MM.1S (cell line): ENCODE measurements at regions not wholly inside any gene's neighbourhood (a gene's known extent, or its start where the extent isn't known, plus 50 kb on each side); places are given as distances from the start of the nearest gene placed in this dataset.
A peak's percentile ranks its signal among the peaks of the same experiment; 100 is the strongest.

Experiments
- DNase-seq: peaks from one replicate; pipeline ENCODE4 v3.0.0-alpha.2; 2015
- H2AFZ ChIP-seq: fragments of 300-600 bp; sonication (generic); 2 replicates; pipeline ENCODE4 v1.6.0; 2016; ENCODE audit warnings: antibody characterized with exemption, low read length
- H3F3A ChIP-seq: fragments of 300-600 bp; sonication (generic); 2 replicates; pipeline ENCODE4 v1.6.1; 2016; ENCODE audit warnings: mild to moderate bottlenecking, antibody characterized with exemption, low read length, moderate library complexity, mixed read lengths; ENCODE audit not compliant: insufficient read depth
- H3K27ac ChIP-seq: fragments of 300-600 bp; sonication (generic); 2 replicates; pipeline ENCODE4 v1.5.1; 2016; ENCODE audit warnings: mild to moderate bottlenecking, low read length
- H3K27me3 ChIP-seq: fragments of 300-600 bp; sonication (generic); replicated peaks from 2 replicates; pipeline ENCODE4 v1.6.0; 2016; ENCODE audit warnings: low read length; ENCODE audit not compliant: insufficient read depth
- H3K36me3 ChIP-seq: fragments of 300-600 bp; sonication (generic); replicated peaks from 2 replicates; pipeline ENCODE4 v1.6.1; 2016; ENCODE audit warnings: mild to moderate bottlenecking, low read length, mixed read lengths; ENCODE audit not compliant: insufficient read depth
- H3K4me1 ChIP-seq: fragments of 300-600 bp; sonication (generic); 2 replicates; pipeline ENCODE4 v1.6.1; 2016; ENCODE audit warnings: low read length, mixed read lengths
- H3K4me2 ChIP-seq: fragments of 300-600 bp; sonication (generic); 2 replicates; pipeline ENCODE4 v1.6.0; 2016; ENCODE audit warnings: low read depth, low read length
- H3K4me3 ChIP-seq: fragments of 300-600 bp; sonication (generic); 2 replicates; pipeline ENCODE4 v1.5.1; 2016; ENCODE audit warnings: low read length, mixed read lengths
- H3K79me2 ChIP-seq: fragments of 300-600 bp; sonication (generic); 2 replicates; pipeline ENCODE4 v1.6.1; 2016; ENCODE audit warnings: mixed run types, low read length, mixed read lengths
- H3K9ac ChIP-seq: fragments of 300-600 bp; sonication (generic); 2 replicates; pipeline ENCODE4 v1.6.1; 2016; ENCODE audit warnings: low read length, mixed read lengths
- H3K9me2 ChIP-seq: fragments of 300-600 bp; sonication (generic); replicated peaks from 2 replicates; pipeline ENCODE4 v1.6.1; 2016; ENCODE audit warnings: mild to moderate bottlenecking, low read length, mixed read lengths; ENCODE audit not compliant: insufficient read depth
- H3K9me3 ChIP-seq: fragments of 300-600 bp; sonication (generic); replicated peaks from 2 replicates; pipeline ENCODE4 v1.6.1; 2016; ENCODE audit warnings: mild to moderate bottlenecking, low read length, mixed read lengths; ENCODE audit not compliant: insufficient read depth
- H4K20me1 ChIP-seq: fragments of 300-600 bp; sonication (generic); 2 replicates; pipeline ENCODE4 v1.6.1; 2016; ENCODE audit warnings: mild to moderate bottlenecking, low read length, moderate library complexity, mixed read lengths; ENCODE audit not compliant: insufficient read depth
- CTCF ChIP-seq: fragments of 300-600 bp; sonication (generic); IDR thresholded peaks from 2 replicates; pipeline ENCODE4 v1.5.1; 2016; ENCODE audit warnings: antibody characterized with exemption, low read length, mixed read lengths
- EZH2 ChIP-seq: fragments of 300-600 bp; sonication (generic); optimal IDR thresholded peaks from 2 replicates; pipeline ENCODE3; 2017; ENCODE audit warnings: low read depth, mild to moderate bottlenecking, antibody characterized with exemption, low read length, mixed read lengths
- EZH2phosphoT487 ChIP-seq: fragments of 300-600 bp; sonication (generic); IDR thresholded peaks from 2 replicates; pipeline ENCODE4 v1.6.1; 2018; ENCODE audit warnings: antibody characterized with exemption, low read length

- no peaks in the 10 kb centered on the region for H3F3A ChIP-seq
- H3K9me3 ChIP-seq = no peaks in the 10 kb centered on the region
- H3K79me2 ChIP-seq = no peaks in the 10 kb centered on the region
- H3K27me3 ChIP-seq = no peaks in the 10 kb centered on the region
- H3K9ac ChIP-seq = no peak overlapping the region
- no peak overlapping the region for H3K4me3 ChIP-seq
- TF ChIP-seq CTCF = no peak
- TF ChIP-seq EZH2 = no peak
- TF ChIP-seq EZH2phosphoT487 = no peak
- H3K27ac ChIP-seq = no peak overlapping the region
- H4K20me1 ChIP-seq = no peaks in the 10 kb centered on the region
- H2AFZ ChIP-seq = no peak overlapping the region
- no peaks in the 10 kb centered on the region for H3K9me2 ChIP-seq
- H3K36me3 ChIP-seq = no peaks in the 10 kb centered on the region
- peak; percentile 15 for DNase-seq
- H3K4me2 ChIP-seq = no peak overlapping the region
- H3K4me1 ChIP-seq = no peaks in the 10 kb centered on the region
Observed at GRCh38 chrX:850471-850916, 219.9 kb downstream of the SHOX start.

DNA sequence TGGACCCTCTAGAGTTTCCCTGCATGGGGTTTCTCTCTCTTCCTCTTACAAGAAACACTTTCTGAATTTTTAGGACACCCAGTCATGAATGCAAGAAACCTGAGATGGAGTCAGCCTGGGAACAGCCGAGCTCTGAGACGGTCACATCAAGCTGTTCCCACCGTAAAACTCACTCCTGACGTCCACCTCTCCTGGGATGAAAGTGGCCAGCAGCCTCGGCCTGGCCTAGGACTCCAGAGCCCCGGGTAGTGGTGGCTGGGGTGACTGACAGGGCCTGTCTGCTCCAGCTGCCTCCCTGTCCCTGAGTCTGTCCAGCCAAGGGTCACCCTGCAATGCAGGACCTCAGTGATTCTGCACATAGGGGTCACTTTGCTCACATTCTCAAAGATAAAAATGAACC, 217.8 kb downstream of the SHOX start:
- Histone ChIP-seq H3K9me2 (no peaks in the 10 kb centered on the region), H3K79me2 (no peaks in the 10 kb centered on the region), H3K4me2 (no peak overlapping the region), H3K4me3 (no peak overlapping the region), H4K20me1 (no peaks in the 10 kb centered on the region), H3K4me1 (no peaks in the 10 kb centered on the region), H3K9ac (no peak overlapping the region), H2AFZ (no peak overlapping the region), H3K36me3 (no peaks in the 10 kb centered on the region), H3K27ac (no peak overlapping the region), H3K9me3 (no peaks in the 10 kb centered on the region), H3K27me3 (no peaks in the 10 kb centered on the region), H3F3A (no peaks in the 10 kb centered on the region)
- TF ChIP-seq CTCF (no peak), EZH2phosphoT487 (no peak), EZH2 (no peak)
- DNase-seq = no peak

- Histone ChIP-seq H3K9me3 (no peaks in the 10 kb centered on the region), H3K27ac (no peak overlapping the region), H3K4me3 (no peak overlapping the region), H4K20me1 (no peaks in the 10 kb centered on the region), H2AFZ (no peak overlapping the region), H3K79me2 (no peaks in the 10 kb centered on the region), H3K4me1 (no peaks in the 10 kb centered on the region), H3K9ac (no peak overlapping the region), H3K36me3 (no peaks in the 10 kb centered on the region), H3K4me2 (no peak overlapping the region), H3K27me3 (no peaks in the 10 kb centered on the region), H3F3A (no peaks in the 10 kb centered on the region), H3K9me2 (no peaks in the 10 kb centered on the region)
- no peak for TF ChIP-seq EZH2
- TF ChIP-seq EZH2phosphoT487 = no peak
- TF ChIP-seq CTCF = no peak
- DNase-seq = no peak
Observed at GRCh38 chrX:843306-843705, 212.7 kb downstream of the SHOX start.
